OCI-M1 (cell line): ENCODE measurements at regions not wholly inside any gene's neighbourhood (a gene's known extent, or its start where the extent isn't known, plus 50 kb on each side); places are given as distances from the start of the nearest gene placed in this dataset.
A peak's percentile ranks its signal among the peaks of the same experiment; 100 is the strongest.

Experiments
- DNase-seq: peaks from one replicate; lab custom pipeline; 2025; lab: John Stamatoyannopoulos, UW

GRCh38 chr3:42345811-42346210, 64.6 kb downstream of the LYZL4 start:
- DNase-seq: peak; percentile 86

GRCh38 chr3:42340466-42340865, 69.9 kb downstream of the LYZL4 start:
- no peak for DNase-seq

DNA sequence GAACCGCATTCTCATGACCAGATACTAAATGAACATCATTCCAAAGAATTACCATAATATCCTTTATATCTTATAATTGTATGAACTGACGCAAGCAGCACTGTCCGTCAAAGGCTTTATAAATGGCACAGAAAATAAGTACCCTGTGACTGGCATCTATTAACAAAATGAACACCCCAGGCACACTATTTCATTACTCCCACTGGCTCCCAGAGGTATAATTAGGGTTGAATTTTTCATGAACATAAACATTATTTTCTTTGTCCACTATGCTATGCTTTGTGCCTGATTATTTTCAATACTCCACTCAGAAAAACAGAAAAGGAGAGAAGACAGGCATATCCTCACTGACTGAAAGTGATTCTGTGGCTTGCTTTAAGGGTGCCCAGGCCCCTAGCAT, 71.1 kb downstream of the LYZL4 start:
- no peak for DNase-seq

- DNase-seq: no peak
Observed at GRCh38 chr3:42336103-42336502, 70.1 kb upstream of the CCK start.

DNA sequence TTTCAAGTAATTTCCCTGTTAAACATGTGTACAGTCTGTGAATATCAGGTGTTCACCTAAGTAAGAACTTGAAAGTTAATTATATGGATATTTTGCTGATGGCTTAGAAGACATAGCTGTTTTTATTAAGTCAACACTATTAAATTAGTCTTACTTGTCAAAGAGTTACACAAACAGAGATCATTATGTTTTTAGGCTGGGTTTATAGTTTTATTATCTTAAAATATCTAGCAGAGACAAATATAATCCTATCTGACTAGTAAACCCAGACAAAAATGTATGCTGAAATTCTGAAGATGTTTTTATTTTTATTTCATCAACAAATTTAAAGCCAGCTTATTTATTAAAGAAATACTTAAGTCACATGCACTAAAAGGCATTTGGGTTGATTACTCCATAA, 51.2 kb upstream of the CCK start:
- no peak for DNase-seq
